Astrocyte of the cerebellum (primary cell): ENCODE measurements at regions not wholly inside any gene's neighbourhood (a gene's known extent, or its start where the extent isn't known, plus 50 kb on each side); places are given as distances from the start of the nearest gene placed in this dataset.
"Not testable (repeated sequence)": the region's sequence is repeated elsewhere in the genome, so short reads cannot be mapped to it uniquely, and the experiment has no call there.

ENCODE experiments used
- DNase-seq: peaks from one replicate; pipeline ENCODE4 v3.0.0-alpha.2; 2011; ENCODE audit warnings: low read depth
- H3K4me3 ChIP-seq: 2 replicates; pipeline ENCODE4 v1.5.1; 2011; ENCODE audit warnings: mild to moderate bottlenecking, low read depth, low read length, moderate library complexity
- in situ Hi-C: cut with HindIII; loops from 2 replicates; pipeline ENCODE4 v1.10.0; 2017; ENCODE audit warnings: low sequenced_read_pairs
- TF ChIP-seq, protein P1 (sequence below): IDR thresholded peaks from 2 replicates; pipeline ENCODE4 v1.5.1; 2012; ENCODE audit warnings: low read length, low read depth, moderate library complexity, mild to moderate bottlenecking; ENCODE audit errors: missing control alignments

DNA sequence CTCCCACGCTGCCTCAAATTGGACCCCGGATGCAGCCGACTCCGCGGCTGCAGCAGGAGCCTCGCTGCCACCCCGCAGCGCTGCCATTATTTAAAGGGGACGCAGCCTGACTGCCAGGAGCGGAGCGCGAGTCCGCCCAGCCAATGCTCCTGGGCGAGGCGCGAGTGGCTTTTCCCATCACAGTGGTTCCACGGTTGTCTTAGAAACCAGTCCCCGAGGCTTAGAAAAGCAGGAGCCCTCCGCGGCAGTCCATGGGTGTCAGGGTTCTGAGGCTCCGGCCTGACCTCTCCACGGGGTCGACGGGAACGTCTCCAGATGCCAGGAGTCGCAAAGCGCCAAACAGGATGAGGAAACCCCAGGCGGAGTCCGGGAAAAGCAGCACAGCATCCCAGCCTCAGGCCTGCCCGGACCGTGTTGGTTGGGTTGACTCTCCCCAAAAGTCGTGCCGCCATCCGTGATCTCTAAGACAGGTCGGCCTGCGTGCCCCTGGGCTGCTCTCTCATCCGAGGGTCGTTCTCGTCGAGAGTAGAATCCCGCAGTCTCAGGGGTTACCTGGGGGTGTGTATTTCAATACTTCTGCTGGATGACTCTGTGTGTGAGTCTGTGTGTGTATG lies 975.8 kb upstream of the DEFB115 start:
- in situ Hi-C loops: no loop called here
- H3K4me3 ChIP-seq: no peak overlapping the region
- TF ChIP-seq, protein P1, sequence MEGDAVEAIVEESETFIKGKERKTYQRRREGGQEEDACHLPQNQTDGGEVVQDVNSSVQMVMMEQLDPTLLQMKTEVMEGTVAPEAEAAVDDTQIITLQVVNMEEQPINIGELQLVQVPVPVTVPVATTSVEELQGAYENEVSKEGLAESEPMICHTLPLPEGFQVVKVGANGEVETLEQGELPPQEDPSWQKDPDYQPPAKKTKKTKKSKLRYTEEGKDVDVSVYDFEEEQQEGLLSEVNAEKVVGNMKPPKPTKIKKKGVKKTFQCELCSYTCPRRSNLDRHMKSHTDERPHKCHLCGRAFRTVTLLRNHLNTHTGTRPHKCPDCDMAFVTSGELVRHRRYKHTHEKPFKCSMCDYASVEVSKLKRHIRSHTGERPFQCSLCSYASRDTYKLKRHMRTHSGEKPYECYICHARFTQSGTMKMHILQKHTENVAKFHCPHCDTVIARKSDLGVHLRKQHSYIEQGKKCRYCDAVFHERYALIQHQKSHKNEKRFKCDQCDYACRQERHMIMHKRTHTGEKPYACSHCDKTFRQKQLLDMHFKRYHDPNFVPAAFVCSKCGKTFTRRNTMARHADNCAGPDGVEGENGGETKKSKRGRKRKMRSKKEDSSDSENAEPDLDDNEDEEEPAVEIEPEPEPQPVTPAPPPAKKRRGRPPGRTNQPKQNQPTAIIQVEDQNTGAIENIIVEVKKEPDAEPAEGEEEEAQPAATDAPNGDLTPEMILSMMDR: no peak
- DNase-seq: no peak

DNA sequence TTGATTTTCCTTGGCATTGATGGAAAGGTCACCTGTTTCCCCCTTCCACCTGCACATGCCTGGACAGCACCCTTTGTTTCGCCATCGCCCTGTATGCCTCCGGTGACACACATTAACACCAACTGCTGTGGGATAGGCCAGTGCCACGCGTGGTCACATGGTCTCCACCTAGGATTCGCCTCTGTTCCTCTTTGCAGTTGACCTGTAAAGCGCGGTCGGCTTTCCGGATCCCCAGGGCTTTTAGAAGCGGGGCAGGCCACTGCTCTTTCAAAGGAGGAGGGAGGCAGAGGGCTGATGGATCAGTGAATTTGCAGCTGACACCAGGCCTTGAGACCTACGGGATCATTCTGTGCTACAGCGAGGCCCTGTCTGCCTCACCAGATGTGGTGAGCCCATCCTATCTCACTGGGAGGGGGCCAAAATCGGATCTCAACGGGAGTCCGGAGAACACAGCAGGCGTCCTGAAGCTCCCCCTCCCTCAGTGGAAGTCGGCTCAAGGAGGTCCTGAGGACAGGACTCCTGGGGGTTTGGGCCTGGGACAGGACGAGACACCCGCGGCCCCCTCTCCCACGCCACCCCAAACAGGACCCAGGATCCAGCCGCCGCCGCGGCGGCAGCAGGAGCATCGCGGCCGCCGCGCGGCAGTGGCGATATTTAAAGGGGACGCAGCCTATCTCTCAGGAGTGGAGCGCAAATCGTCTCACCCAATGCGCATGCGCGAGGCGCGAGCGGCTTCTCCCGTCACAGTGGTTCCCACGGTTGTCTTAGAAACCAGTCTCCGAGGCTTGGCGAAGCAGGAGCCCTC lies 973.8 kb upstream of the DEFB115 start:
- in situ Hi-C loops: not testable (repeated sequence)
- peak; percentile 4 for DNase-seq
- peak overlapping the region; percentile 16 for H3K4me3 ChIP-seq

DNA sequence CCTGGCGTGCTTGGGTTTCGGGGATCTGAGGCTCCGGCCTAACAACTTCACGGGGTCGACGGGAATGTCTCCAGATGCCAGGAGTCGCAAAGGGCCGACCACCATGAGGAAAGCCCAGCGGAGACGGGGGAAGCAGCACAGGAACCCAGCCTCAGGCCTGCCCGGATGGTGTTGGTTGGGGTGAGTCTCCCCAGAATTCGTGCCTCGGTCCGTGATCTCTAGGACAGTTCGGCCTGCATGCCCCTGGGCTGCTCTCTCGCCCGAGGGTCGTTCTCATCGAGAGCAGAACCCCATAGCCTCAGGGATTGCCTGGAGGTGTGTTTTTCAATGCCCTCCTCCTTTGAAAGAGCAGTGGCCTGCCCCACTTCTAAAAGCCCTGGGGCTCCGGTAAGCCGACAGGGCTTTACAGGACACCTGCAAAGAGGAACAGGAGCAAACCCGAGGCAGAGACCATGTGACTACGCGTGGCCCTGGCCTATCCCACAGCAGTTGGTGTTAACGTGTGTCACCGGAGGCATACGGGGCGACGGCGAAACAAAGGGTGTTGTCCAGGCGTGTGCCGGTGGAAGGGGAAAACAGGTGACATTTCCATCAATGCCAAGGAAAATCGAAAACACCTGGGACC lies 973.1 kb upstream of the DEFB115 start:
- H3K4me3 ChIP-seq: peak overlapping the region; percentile 16
- in situ Hi-C loops: no loop called here
- TF ChIP-seq, protein P1: no peak
- DNase-seq: no peak

- in situ Hi-C loops: no loop called here
- DNase-seq: no peak
- TF ChIP-seq, protein P1: no peak
- H3K4me3 ChIP-seq: no peak overlapping the region
Measured at GRCh38 chr20:30285677-30286076, 971.8 kb upstream of the DEFB115 start.

GRCh38 chr20:30286157-30286556 lies 971.3 kb upstream of the DEFB115 start:
- TF ChIP-seq, protein P1: no peak
- in situ Hi-C loops: no loop called here
- DNase-seq: no peak
- H3K4me3 ChIP-seq: no peak overlapping the region

- in situ Hi-C loops, H3K4me3 ChIP-seq: not testable (repeated sequence)
Measured at GRCh38 chr20:30287459-30287858, 970.0 kb upstream of the DEFB115 start.

GRCh38 chr20:30288346-30288745 lies 969.1 kb upstream of the DEFB115 start:
- TF ChIP-seq, protein P1: no peak
- no peak for DNase-seq
- no peak overlapping the region for H3K4me3 ChIP-seq
- in situ Hi-C loops: no loop called here

More at GRCh38 chr20:30287459-30287858, 970.0 kb upstream of the DEFB115 start:
- DNase-seq: not testable (repeated sequence)

- in situ Hi-C loops, DNase-seq, H3K4me3 ChIP-seq: not testable (repeated sequence)
Measured at GRCh38 chr20:30289049-30289448, 968.4 kb upstream of the DEFB115 start.

- DNase-seq, in situ Hi-C loops, H3K4me3 ChIP-seq: not testable (repeated sequence)
Measured at GRCh38 chr20:30289711-30290141, 967.7 kb upstream of the DEFB115 start.

- in situ Hi-C loops, DNase-seq, H3K4me3 ChIP-seq: not testable (repeated sequence)
Measured at GRCh38 chr20:30290361-30291063, 967.0 kb upstream of the DEFB115 start.

GRCh38 chr20:30291064-30291379 lies 966.4 kb upstream of the DEFB115 start:
- in situ Hi-C loops, H3K4me3 ChIP-seq, DNase-seq: not testable (repeated sequence)
